Keratinocyte (primary cell): ENCODE measurements at regions not wholly inside any gene's neighbourhood (a gene's known extent, or its start where the extent isn't known, plus 50 kb on each side); places are given as distances from the start of the nearest gene placed in this dataset.

Experiments used
- CTCF ChIP-seq, 3 experiments: IDR thresholded peaks in 1 of 3; conservative IDR thresholded peaks in 1 of 3; optimal IDR thresholded peaks in 1 of 3; 2 replicates in 2 of 3; 3 replicates in 1 of 3; pipeline versions ENCODE3 to v1.5.1; 2011; ENCODE audit warnings: low read length in 3 of 3, mild to moderate bottlenecking in 3 of 3, moderate library complexity in 2 of 3, control low read depth in 1 of 3, inconsistent platforms in 1 of 3; ENCODE audit not compliant: insufficient read depth in 2 of 3; ENCODE audit errors: extremely low read depth in 1 of 3
- EZH2 ChIP-seq: IDR thresholded peaks from one replicate; pipeline ENCODE4 v1.6.1; 2012; ENCODE audit warnings: inconsistent platforms, mild to moderate bottlenecking, low read length, moderate library complexity

GRCh38 chr15:81645470-81645869, 271.5 kb upstream of the TMC3 start:
- TF ChIP-seq CTCF (optimal IDR thresholded peaks at IDR 0.05 in 1 of 3, IDR thresholded peaks at IDR 0.05 in 1 of 3, conservative IDR thresholded peaks at IDR 0.05 in 1 of 3; ENCODE audit: extremely low read depth in 1 of 3, insufficient read depth in 2 of 3, low read length in 3 of 3) (no peak), EZH2 (no peak)
